ENCODE measurements at regions not wholly inside any gene's neighbourhood (a gene's known extent, or its start where the extent isn't known, plus 50 kb on each side); places are given as distances from the start of the nearest gene placed in this dataset.

GRCh38 chr12:45611061-45611460, 118.4 kb upstream of the ARID2 start:
- no peak for TF ChIP-seq CTCF (conservative IDR thresholded peaks at IDR 0.05)
- no peak for TF ChIP-seq ZFX (IDR thresholded peaks at IDR 0.05)
